HepG2 (cell line): ENCODE measurements at regions not wholly inside any gene's neighbourhood (a gene's known extent, or its start where the extent isn't known, plus 50 kb on each side); places are given as distances from the start of the nearest gene placed in this dataset.

Source experiments
- ATAC-seq: fragments of 200-7000 bp; cut with Tn5 transposase; 3 replicates; pipeline ENCODE4 v1.9.1; 2020; ENCODE audit warnings: mild to moderate bottlenecking, moderate library complexity
- BruUV-seq: library from RNA; stranded (reverse); fragments of 400-500 nt; replicated peaks from 2 replicates; lab custom pipeline; 2021; lab: Mats Ljungman, UMichigan
- CTCF ChIA-PET: fragments of 300-600 bp; formaldehyde crosslinking; extraction: SDS; loops from one replicate; lab custom pipeline; 2021; ENCODE audit warnings: low total read pairs, inconsistent platforms, low intra/inter-chr PET ratio; lab: Yijun Ruan, JAX
- POLR2A ChIA-PET: fragments of 350-600 bp; sonication (Branson Sonifier 250); formaldehyde crosslinking; loops from one replicate; lab custom pipeline; 2020; ENCODE audit warnings: antibody characterized with exemption, inconsistent platforms; lab: Yijun Ruan, JAX
- DNase-seq: peaks from one replicate; pipeline ENCODE4 v3.0.0-alpha.2; 2015; ENCODE audit warnings: low spot score
- FAIRE-seq: peaks from 3 replicates; lab custom pipeline; 2011; peaks lifted over from hg19 to GRCh38; lab: Jason Lieb, UNC
- H2AFZ ChIP-seq: one replicate; pipeline ENCODE4 v1.6.1; 2011; ENCODE audit warnings: low read length, inconsistent platforms
- H3K27ac ChIP-seq: fragments of 300-600 bp; 3 replicates; pipeline ENCODE4 v1.8.0; 2011; ENCODE audit warnings: mixed run types, mild to moderate bottlenecking, mixed read lengths, low read length, inconsistent platforms; ENCODE audit not compliant: insufficient read depth; ENCODE audit errors: extremely low read length
- H3K27me3 ChIP-seq, 2 experiments: fragments of 200-600 bp in 1 of 2; 2 replicates in 1 of 2; 3 replicates in 1 of 2; pipeline versions ENCODE4 v1.6.0 to v1.8.0; 2011; ENCODE audit warnings: low read length in 2 of 2, mild to moderate bottlenecking in 2 of 2, moderate library complexity in 2 of 2, inconsistent platforms in 1 of 2; ENCODE audit not compliant: insufficient read depth in 2 of 2, control insufficient read depth in 1 of 2
- H3K36me3 ChIP-seq, 2 experiments: fragments of 200-600 bp in 1 of 2; replicated peaks in 1 of 2; 2 replicates in 1 of 2; 3 replicates in 1 of 2; pipeline versions ENCODE4 v1.5.1 to v1.8.0; 2011; ENCODE audit warnings: low read length in 2 of 2, inconsistent platforms in 1 of 2; ENCODE audit not compliant: insufficient read depth in 2 of 2, control insufficient read depth in 1 of 2
- H3K4me1 ChIP-seq: 2 replicates; pipeline ENCODE4 v1.5.1; 2012; ENCODE audit warnings: low read length, inconsistent platforms; ENCODE audit not compliant: insufficient read depth
- H3K4me2 ChIP-seq: 2 replicates; pipeline ENCODE4 v1.6.0; 2011; ENCODE audit warnings: low read depth, low read length, inconsistent platforms
- H3K4me3 ChIP-seq, 3 experiments: fragments of 200-600 bp in 1 of 3; sonication (generic), shearing (Covaris generic) in 1 of 3; replicated peaks in 1 of 3; 2 replicates each; pipeline ENCODE4 v1.5.1; 2011 to 2016; ENCODE audit warnings: low read length in 3 of 3, inconsistent platforms in 2 of 3, low read depth in 2 of 3, mild to moderate bottlenecking in 2 of 3, control low read depth in 1 of 3, mixed read lengths in 1 of 3; ENCODE audit not compliant: insufficient read depth in 1 of 3
- H3K79me2 ChIP-seq: one replicate; pipeline ENCODE4 v1.6.1; 2011; ENCODE audit warnings: low read length, inconsistent platforms; ENCODE audit not compliant: insufficient read depth
- H3K9ac ChIP-seq: 2 replicates; pipeline ENCODE4 v1.6.0; 2011; ENCODE audit warnings: mild to moderate bottlenecking, low read depth, low read length, inconsistent platforms; ENCODE audit not compliant: insufficient read depth
- H3K9me3 ChIP-seq: 2 replicates; pipeline ENCODE4 v1.5.1; 2012; ENCODE audit warnings: mild to moderate bottlenecking, low read length
- H4K20me1 ChIP-seq: 2 replicates; pipeline ENCODE4 v1.6.0; 2011; ENCODE audit warnings: inconsistent platforms, mild to moderate bottlenecking, low read length, moderate library complexity; ENCODE audit not compliant: insufficient read depth
- ARID2 ChIP-seq: sonication (generic); formaldehyde crosslinking; IDR thresholded peaks from 2 replicates; pipeline ENCODE4 v1.8.1; 2022; ENCODE audit warnings: mild to moderate bottlenecking, missing genetic modification reagents, borderline replicate concordance
- ATF2 ChIP-seq: sonication (generic); formaldehyde crosslinking; IDR thresholded peaks from 2 replicates; pipeline ENCODE4 v1.4.0; 2020; ENCODE audit warnings: missing genetic modification reagents
- IRF1 ChIP-seq: sonication (generic); formaldehyde crosslinking; IDR thresholded peaks from 2 replicates; pipeline ENCODE4 v1.4.0; 2020; ENCODE audit warnings: low read depth, mild to moderate bottlenecking, missing genetic modification reagents
- NR0B2 ChIP-seq: sonication (generic); formaldehyde crosslinking; IDR thresholded peaks from 2 replicates; pipeline ENCODE4 v1.4.0; 2020; ENCODE audit warnings: mild to moderate bottlenecking, missing genetic modification reagents
- PAWR ChIP-seq: sonication (generic); formaldehyde crosslinking; IDR thresholded peaks from 2 replicates; pipeline ENCODE4 v1.4.0; 2020; ENCODE audit warnings: missing genetic modification reagents, mild to moderate bottlenecking, borderline replicate concordance
- SRSF1 ChIP-seq: fragments of 200-400 bp; formaldehyde crosslinking; optimal IDR thresholded peaks from 2 replicates; pipeline ENCODE3; 2017; ENCODE audit warnings: mild to moderate bottlenecking, low read depth, low read length, moderate library complexity
- ZFP90 ChIP-seq: sonication (generic); formaldehyde crosslinking; IDR thresholded peaks from 2 replicates; pipeline ENCODE4 v1.8.0; 2022; ENCODE audit warnings: missing genetic modification reagents, mild to moderate bottlenecking, inconsistent platforms, borderline replicate concordance
- ZNF709 ChIP-seq: sonication (generic); formaldehyde crosslinking; IDR thresholded peaks from 2 replicates; pipeline ENCODE4 v1.5.0; 2020; ENCODE audit warnings: mild to moderate bottlenecking, missing genetic modification reagents
- WGBS: methylation state at CpG from one replicate; pipeline ENCODE4 v1.1.6; 2017; ENCODE audit warnings: low lambda C conversion rate; 5-methylcytosine and 5-hydroxymethylcytosine counted together
- in situ Hi-C: cut with HindIII; loops from 2 replicates; pipeline ENCODE4 v1.10.0; 2017; ENCODE audit warnings: low pct_unique_long_range_greater_than_20kb; ENCODE audit not compliant: extremely low pct_ligation_motif_present
- intact Hi-C: fragments of 100-400 bp; cut with micrococcal nuclease; formaldehyde crosslinking; loops from one replicate; pipeline ENCODE4 v1.10.0; 2022; ENCODE audit not compliant: unreplicated experiment

GRCh38 chr10:107809889-107810288 is 645.4 kb upstream of the SORCS1 start (continued):
- TF ChIP-seq ARID2 (no peak), NR0B2 (no peak), ZNF709 (CRISPR knock-in tag) (no peak), SRSF1 (no peak)

- no TSS peak for BruUV-seq
- Histone ChIP-seq H3K9ac (no peak overlapping the region), H3K4me1 (no peaks in the 10 kb centered on the region), H3K9me3 (peaks cover 61% of the 10 kb centered on the region), H3K27ac (no peak overlapping the region), H4K20me1 (no peaks in the 10 kb centered on the region), H3K79me2 (no peaks in the 10 kb centered on the region), H3K27me3 (no peaks in the 10 kb centered on the region; a peak in 1 of 5 replicates), H3K4me2 (no peak overlapping the region), H2AFZ (no peak overlapping the region), H3K36me3 (no peaks in the 10 kb centered on the region), H3K4me3 (no peak overlapping the region)
- POLR2A ChIA-PET = no interaction called here
- TF ChIP-seq ATF2 (CRISPR knock-in tag) (no peak), ZFP90 (CRISPR knock-in tag) (no peak), PAWR (CRISPR knock-in tag) (no peak), IRF1 (CRISPR knock-in tag) (no peak)
- ATAC-seq = no peak
- intact Hi-C loops (no loop called here), in situ Hi-C loops (no loop called here)
- WGBS = 15% methylated on average over 5 of the region's 5 CpGs
- no peak for FAIRE-seq
- no peak for DNase-seq
- CTCF ChIA-PET = no interaction called here
Measured at GRCh38 chr10:107807836-107808235, 643.3 kb upstream of the SORCS1 start.
